ENCODE measurements at regions not wholly inside any gene's neighbourhood (a gene's known extent, or its start where the extent isn't known, plus 50 kb on each side); places are given as distances from the start of the nearest gene placed in this dataset.

GRCh38 chrX:46327566-46328115 is 217.6 kb downstream of the ZNF674 start (continued):
- TF ChIP-seq ATAD3A (CRISPR knock-in tag; IDR thresholded peaks at IDR 0.05) (no peak), HNRNPK (IDR thresholded peaks at IDR 0.05; ENCODE audit: low read depth, low read length, poor library complexity, severe bottlenecking) (no peak), ZNF501 (CRISPR knock-in tag; IDR thresholded peaks at IDR 0.05) (no peak; the same call in 1 of the 2 replicates), RFXANK (CRISPR knock-in tag; IDR thresholded peaks at IDR 0.05) (no peak), MEIS2 (CRISPR knock-in tag; IDR thresholded peaks at IDR 0.05) (peak; percentile 60; the same call in 1 of the 2 replicates), ZNF704 (CRISPR knock-in tag; IDR thresholded peaks at IDR 0.05; ENCODE audit: borderline replicate concordance) (no peak), ELF3 (CRISPR knock-in tag; IDR thresholded peaks at IDR 0.05) (no peak), ZNF451 (CRISPR knock-in tag; IDR thresholded peaks at IDR 0.05) (no peak), TEF (CRISPR knock-in tag; IDR thresholded peaks at IDR 0.05) (no peak), ZNF883 (CRISPR knock-in tag; IDR thresholded peaks at IDR 0.05; ENCODE audit: not compliant biosample characterization) (no peak), SPEN (CRISPR knock-in tag; IDR thresholded peaks at IDR 0.05; ENCODE audit: low read depth) (peak; percentile 33; the same call in 1 of the 2 replicates), ZNF264 (CRISPR knock-in tag; IDR thresholded peaks at IDR 0.05) (peak; percentile 78; the same call in 1 of the 2 replicates), SRSF9 (IDR thresholded peaks at IDR 0.05; ENCODE audit: borderline replicate concordance, insufficient read depth, low read depth, low read length, poor library complexity, severe bottlenecking) (no peak), MXD4 (CRISPR knock-in tag; IDR thresholded peaks at IDR 0.05) (no peak), ARHGAP35 (CRISPR knock-in tag; IDR thresholded peaks at IDR 0.05; ENCODE audit: borderline replicate concordance) (no peak), CC2D1A (CRISPR knock-in tag; IDR thresholded peaks at IDR 0.05) (no peak), SAFB2 (CRISPR knock-in tag; IDR thresholded peaks at IDR 0.05; ENCODE audit: borderline replicate concordance, low read depth) (no peak), ASH2L (IDR thresholded peaks at IDR 0.05; ENCODE audit: insufficient read length, low read depth, low read length) (peak; percentile 73), NPAS2 (CRISPR knock-in tag; IDR thresholded peaks at IDR 0.05; ENCODE audit: borderline replicate concordance) (no peak), ZNF333 (CRISPR knock-in tag; IDR thresholded peaks at IDR 0.05; ENCODE audit: borderline replicate concordance) (no peak), ZBED4 (CRISPR knock-in tag; IDR thresholded peaks at IDR 0.05; ENCODE audit: borderline replicate concordance) (no peak), ZBTB25 (CRISPR knock-in tag; IDR thresholded peaks at IDR 0.05) (no peak), ZNF780A (CRISPR knock-in tag; IDR thresholded peaks at IDR 0.05) (no peak), ZNF580 (CRISPR knock-in tag; IDR thresholded peaks at IDR 0.05; ENCODE audit: borderline replicate concordance, low read depth) (no peak)
